OCI-LY3 (cell line): ENCODE measurements at regions not wholly inside any gene's neighbourhood (a gene's known extent, or its start where the extent isn't known, plus 50 kb on each side); places are given as distances from the start of the nearest gene placed in this dataset.
"Not testable (repeated sequence)": the region's sequence is repeated elsewhere in the genome, so short reads cannot be mapped to it uniquely, and the experiment has no call there.

Experiments
- H2AFZ ChIP-seq: fragments of 200-600, 300-600 bp; shearing (Covaris generic); 2 replicates; pipeline ENCODE4 v1.6.0; 2014; ENCODE audit warnings: antibody characterized with exemption, low read depth, low read length
- H3K27ac ChIP-seq: fragments of 200-600, 300-600 bp; sonication (generic); 2 replicates; pipeline ENCODE4 v1.5.1; 2014; ENCODE audit warnings: mild to moderate bottlenecking, low read length, moderate library complexity, mixed read lengths
- H3K27me3 ChIP-seq: fragments of 200-600, 300-600 bp; sonication (generic); 2 replicates; pipeline ENCODE4 v1.6.1; 2014; ENCODE audit warnings: low read depth, low read length, mixed read lengths
- H3K36me3 ChIP-seq: fragments of 200-600, 300-600 bp; sonication (generic); replicated peaks from 2 replicates; pipeline ENCODE3; 2014; ENCODE audit warnings: low read depth, low read length, mixed read lengths
- H3K4me1 ChIP-seq: fragments of 300-600, 200-600 bp; sonication (generic); 2 replicates; pipeline ENCODE4 v1.6.1; 2014; ENCODE audit warnings: low read length, mixed read lengths
- H3K4me2 ChIP-seq: fragments of 200-600, 300-600 bp; sonication (generic); 2 replicates; pipeline ENCODE4 v1.6.1; 2014; ENCODE audit warnings: low read length, mixed read lengths
- H3K4me3 ChIP-seq: fragments of 300-600, 200-600 bp; sonication (generic); 2 replicates; pipeline ENCODE4 v1.5.1; 2014; ENCODE audit warnings: antibody characterized with exemption, mild to moderate bottlenecking, low read length, moderate library complexity
- H3K79me2 ChIP-seq: fragments of 300-600, 200-600 bp; shearing (Covaris generic); 2 replicates; pipeline ENCODE4 v1.6.1; 2014; ENCODE audit warnings: mild to moderate bottlenecking, low read length, mixed read lengths
- H3K9ac ChIP-seq: fragments of 300-600, 200-600 bp; shearing (Covaris generic); 2 replicates; pipeline ENCODE4 v1.6.0; 2014; ENCODE audit warnings: mild to moderate bottlenecking, low read length, moderate library complexity
- H3K9me3 ChIP-seq: fragments of 200-600, 300-600 bp; shearing (Covaris generic); 2 replicates; pipeline ENCODE4 v1.6.1; 2014; ENCODE audit warnings: low read length, mixed read lengths; ENCODE audit not compliant: insufficient read depth
- H4K20me1 ChIP-seq: fragments of 200-600, 300-600 bp; sonication (generic); 2 replicates; pipeline ENCODE4 v1.6.1; 2016; ENCODE audit warnings: low read length, mixed read lengths; ENCODE audit not compliant: insufficient read depth
- CTCF ChIP-seq: fragments of 200-600, 300-600 bp; sonication (generic); IDR thresholded peaks from 2 replicates; pipeline ENCODE4 v1.5.1; 2014; ENCODE audit warnings: antibody characterized with exemption, low read length, low read depth
- EZH2phosphoT487 ChIP-seq: fragments of 200-600 bp; shearing (Covaris generic); IDR thresholded peaks from 2 replicates; pipeline ENCODE4 v1.6.1; 2018; ENCODE audit warnings: antibody characterized with exemption, mixed run types, low read depth

DNA sequence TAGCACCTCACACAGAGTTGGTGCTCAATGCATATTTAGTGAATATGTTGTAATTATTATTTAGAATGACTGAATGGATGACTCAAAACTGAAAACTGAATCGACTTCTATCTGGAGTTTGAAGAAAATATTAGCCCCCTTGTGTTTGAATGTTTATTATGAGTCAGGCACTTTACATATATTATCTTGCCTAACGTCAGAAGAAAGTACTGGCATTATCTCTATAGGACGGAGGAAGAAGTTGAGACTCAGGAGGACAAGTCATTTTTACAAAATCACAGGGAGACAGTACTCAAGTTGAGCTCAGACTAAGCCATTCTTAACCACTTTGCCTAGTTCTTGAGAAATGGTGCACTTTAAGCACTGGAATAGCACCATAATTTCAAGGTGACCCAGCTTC lies 684.0 kb downstream of the UTRN start:
- TF ChIP-seq EZH2phosphoT487 (no peak), CTCF (no peak)
- Histone ChIP-seq H3K4me1 (no peaks in the 10 kb centered on the region), H3K36me3 (no peaks in the 10 kb centered on the region), H3K27ac (no peak overlapping the region), H4K20me1 (no peaks in the 10 kb centered on the region), H3K4me3 (no peak overlapping the region), H3K9me3 (no peaks in the 10 kb centered on the region), H2AFZ (no peak overlapping the region), H3K79me2 (no peaks in the 10 kb centered on the region), H3K27me3 (no peaks in the 10 kb centered on the region), H3K9ac (no peak overlapping the region), H3K4me2 (no peak overlapping the region)

DNA sequence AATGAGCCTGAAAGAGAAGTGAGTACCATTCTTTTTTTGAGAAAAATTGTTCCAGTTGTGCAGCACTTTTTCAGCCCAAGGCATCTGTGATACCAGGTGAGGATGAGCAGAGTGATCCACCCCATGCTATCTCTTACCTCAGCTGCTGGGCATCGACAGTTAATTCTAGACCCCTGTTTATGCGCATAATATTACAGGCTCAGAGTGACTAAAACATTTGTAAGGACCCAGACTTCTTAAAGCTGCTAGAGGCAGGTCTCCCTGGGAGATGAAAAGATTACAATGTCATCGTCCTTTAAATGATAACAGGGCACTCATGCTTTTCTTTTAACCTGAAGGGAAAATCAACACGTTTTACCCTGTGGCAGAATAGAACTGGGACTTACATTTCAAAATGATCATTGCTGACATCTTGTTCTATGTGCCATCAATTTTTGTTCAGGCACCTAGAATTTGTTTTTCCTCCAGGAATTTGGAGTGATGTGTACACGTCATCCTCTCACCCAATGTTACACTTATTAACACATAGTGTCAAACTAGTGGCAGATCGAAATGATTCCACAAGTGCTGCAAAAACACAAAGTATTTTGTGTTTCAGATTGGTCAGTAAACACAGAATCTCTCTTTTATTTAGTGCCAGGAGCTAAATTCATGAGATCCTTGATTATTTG lies 684.6 kb downstream of the UTRN start:
- Histone ChIP-seq H3K79me2 (no peaks in the 10 kb centered on the region), H2AFZ (no peak overlapping the region), H3K27ac (no peak overlapping the region), H3K4me3 (no peak overlapping the region), H3K36me3 (no peaks in the 10 kb centered on the region), H4K20me1 (no peaks in the 10 kb centered on the region), H3K27me3 (no peaks in the 10 kb centered on the region), H3K9ac (no peak overlapping the region), H3K4me2 (no peak overlapping the region), H3K9me3 (no peaks in the 10 kb centered on the region), H3K4me1 (no peaks in the 10 kb centered on the region)
- TF ChIP-seq EZH2phosphoT487 (no peak), CTCF (no peak)

DNA sequence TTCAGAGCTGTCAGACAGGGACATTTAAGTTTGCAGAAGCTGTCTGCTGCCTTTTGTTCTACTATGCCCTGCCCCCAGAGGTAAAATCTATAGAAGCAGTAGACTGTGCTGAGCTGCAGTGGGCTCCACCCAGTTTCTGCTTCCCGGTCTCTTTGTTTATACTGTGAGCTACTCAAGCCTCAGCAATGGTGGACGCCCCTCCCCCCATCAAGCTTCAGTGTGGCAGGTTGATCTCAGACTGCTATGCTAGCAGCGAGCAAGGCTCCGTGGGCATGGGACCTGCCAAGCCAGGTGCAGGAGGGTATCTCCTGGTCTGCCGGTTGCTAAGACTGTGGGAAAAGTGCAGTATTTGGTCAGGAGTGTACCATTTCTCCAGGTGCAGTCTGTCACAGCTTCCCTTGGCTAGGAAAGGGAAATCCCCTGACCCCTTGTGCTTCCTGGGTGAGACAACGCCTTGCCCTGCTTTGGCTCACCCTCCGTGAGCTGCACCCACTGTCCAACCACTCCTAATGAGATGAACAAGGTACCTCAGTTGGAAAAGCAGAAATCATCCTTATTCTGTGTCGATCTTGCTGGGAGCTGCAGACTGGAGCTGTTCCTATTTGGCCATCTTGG lies 692.2 kb downstream of the UTRN start:
- not testable (repeated sequence) for H3K4me3 ChIP-seq, H4K20me1 ChIP-seq, H3K4me1 ChIP-seq, H3K27ac ChIP-seq, H3K79me2 ChIP-seq, H2AFZ ChIP-seq, H3K9ac ChIP-seq, H3K27me3 ChIP-seq, H3K4me2 ChIP-seq, H3K9me3 ChIP-seq, H3K36me3 ChIP-seq

DNA sequence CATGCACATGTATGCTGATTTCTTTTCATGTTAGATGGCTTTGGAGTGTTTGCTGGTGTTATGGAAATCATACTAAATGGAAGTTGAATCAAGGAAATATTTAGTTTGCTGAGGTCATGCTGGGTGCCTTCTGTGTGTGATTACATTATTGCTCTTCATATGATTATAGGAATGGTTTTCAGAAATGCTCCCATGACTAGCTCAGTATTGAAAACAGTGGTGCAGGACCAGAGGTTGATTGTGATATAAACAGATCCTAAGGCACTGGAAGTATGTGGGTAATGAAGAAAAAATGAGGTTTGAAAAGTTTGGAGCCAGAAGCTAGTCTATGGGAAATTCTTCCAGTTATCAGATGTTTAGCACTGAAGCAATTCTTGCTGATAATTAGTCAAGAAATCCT lies 693.1 kb downstream of the UTRN start:
- H3K4me2 ChIP-seq, result no peak overlapping the region
- TF ChIP-seq CTCF, result no peak
- no peak for TF ChIP-seq EZH2phosphoT487
- H3K27me3 ChIP-seq, result no peaks in the 10 kb centered on the region
- no peaks in the 10 kb centered on the region for H4K20me1 ChIP-seq
- no peak overlapping the region for H2AFZ ChIP-seq
- H3K4me3 ChIP-seq, result no peak overlapping the region
- H3K4me1 ChIP-seq, result no peaks in the 10 kb centered on the region
- H3K9ac ChIP-seq, result no peak overlapping the region
- no peaks in the 10 kb centered on the region for H3K79me2 ChIP-seq
- H3K27ac ChIP-seq, result no peak overlapping the region
- H3K9me3 ChIP-seq, result no peaks in the 10 kb centered on the region
- no peaks in the 10 kb centered on the region for H3K36me3 ChIP-seq
